Gastrocnemius medialis (tissue), 4 donors: ENCODE measurements at regions not wholly inside any gene's neighbourhood (a gene's known extent, or its start where the extent isn't known, plus 50 kb on each side); places are given as distances from the start of the nearest gene placed in this dataset.
"Not testable (repeated sequence)": the region's sequence is repeated elsewhere in the genome, so short reads cannot be mapped to it uniquely, and the experiment has no call there.

Experiments used
- ATAC-seq, 2 donors: fragments of 150-250 bp; one replicate each; pipeline ENCODE4 v1.9.1; 2016
- DNase-seq, 2 donors: peaks; one replicate each; pipeline ENCODE4 v3.0.0-alpha.2; 2019
- H3K27ac ChIP-seq, 4 donors: fragments of 200-600 bp; sonication (generic); 1 replicate in 1 of 4; 2 replicates in 3 of 4; pipeline ENCODE4 v1.5.1; 2016 to 2018; ENCODE audit warnings: mild to moderate bottlenecking in 2 of 4, moderate library complexity in 1 of 4
- H3K27me3 ChIP-seq, 3 donors: fragments of 200-600 bp; sonication (generic) in 2 of 3; 1 replicate in 1 of 3; 2 replicates in 2 of 3; pipeline versions ENCODE4 v1.5.1 to v1.6.0; 2016 to 2019; ENCODE audit warnings: mild to moderate bottlenecking in 1 of 3, moderate library complexity in 1 of 3
- H3K36me3 ChIP-seq, 2 donors: fragments of 200-600 bp; sonication (generic) in 1 of 2; one replicate each; pipeline ENCODE4 v1.5.1; 2017 to 2018
- H3K4me1 ChIP-seq, 2 donors: fragments of 200-600 bp; sonication (generic) in 1 of 2; one replicate each; pipeline ENCODE4 v1.5.1; 2016 to 2017; ENCODE audit warnings: mild to moderate bottlenecking in 2 of 2
- H3K4me3 ChIP-seq, 4 donors: fragments of 200-600 bp; sonication (generic) in 3 of 4; 1 replicate in 1 of 4; 2 replicates in 3 of 4; pipeline ENCODE4 v1.5.1; 2016 to 2019; ENCODE audit warnings: mild to moderate bottlenecking in 2 of 4
- H3K9me3 ChIP-seq, 3 donors: fragments of 200-600 bp; sonication (generic) in 2 of 3; 1 replicate in 1 of 3; 2 replicates in 2 of 3; pipeline ENCODE4 v1.5.1; 2016 to 2019
- POLR2A ChIP-seq, 2 donors: fragments of 450-650 bp; IDR thresholded peaks; one replicate each; pipeline ENCODE4 v1.6.1; 2017; ENCODE audit warnings: antibody characterized with exemption in 2 of 2, mild to moderate bottlenecking in 2 of 2, moderate library complexity in 2 of 2
- in situ Hi-C, 4 donors: fragments of 200-750 bp; cut with MboI; loops; one replicate each; pipeline versions ENCODE4 v1.15.0 to v1.8.0; 2017; ENCODE audit warnings: low sequenced_read_pairs in 4 of 4
- intact Hi-C: fragments of 100-400 bp; cut with DNase I; formaldehyde crosslinking; loops from one replicate; pipeline ENCODE4 v1.15.1; 2023; ENCODE audit warnings: low total_unique reads
- TF ChIP-seq, protein P1 (sequence below), 5 experiments: fragments of 450-650 bp in 3 of 5; fragments of 200-600 bp in 2 of 5; sonication (generic) in 2 of 5; IDR thresholded peaks in 4 of 5; conservative IDR thresholded peaks in 1 of 5; 1 replicate in 4 of 5; 2 replicates in 1 of 5; pipeline ENCODE4 v1.5.1; 2016 to 2019; ENCODE audit warnings: antibody characterized with exemption in 5 of 5, mild to moderate bottlenecking in 3 of 5, moderate library complexity in 3 of 5

DNA sequence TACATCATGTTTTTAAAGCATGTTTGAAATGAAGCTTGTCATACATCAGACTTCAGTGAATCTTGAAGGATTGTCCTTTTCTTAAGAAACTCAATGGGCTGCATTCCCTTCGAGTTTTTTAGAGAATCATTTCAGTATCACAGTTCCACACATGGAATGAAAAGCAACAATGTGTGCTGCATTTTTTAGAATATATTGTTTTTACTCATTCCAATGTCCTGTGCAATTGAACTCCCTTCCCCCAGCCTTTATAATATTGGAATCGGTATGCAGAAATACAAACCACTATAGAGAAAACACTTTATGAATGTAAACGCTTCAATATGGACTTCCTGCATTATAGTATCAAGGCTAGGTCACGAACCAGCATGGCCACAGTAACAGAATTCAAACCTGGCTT is 634.4 kb downstream of the GATA3 start:
- H3K27ac ChIP-seq, result no peak overlapping the region
- H3K4me3 ChIP-seq, result no peak overlapping the region
- no peak for DNase-seq
- intact Hi-C loops, result no loop called here
- no peaks in the 10 kb centered on the region for H3K36me3 ChIP-seq
- no peaks in the 10 kb centered on the region for H3K4me1 ChIP-seq
- no peaks in the 10 kb centered on the region for H3K9me3 ChIP-seq
- no peak for ATAC-seq
- no peaks in the 10 kb centered on the region for H3K27me3 ChIP-seq
- in situ Hi-C loops, result no loop called here
- no peak for TF ChIP-seq POLR2A (IDR thresholded peaks at IDR 0.05)
- TF ChIP-seq, protein P1, sequence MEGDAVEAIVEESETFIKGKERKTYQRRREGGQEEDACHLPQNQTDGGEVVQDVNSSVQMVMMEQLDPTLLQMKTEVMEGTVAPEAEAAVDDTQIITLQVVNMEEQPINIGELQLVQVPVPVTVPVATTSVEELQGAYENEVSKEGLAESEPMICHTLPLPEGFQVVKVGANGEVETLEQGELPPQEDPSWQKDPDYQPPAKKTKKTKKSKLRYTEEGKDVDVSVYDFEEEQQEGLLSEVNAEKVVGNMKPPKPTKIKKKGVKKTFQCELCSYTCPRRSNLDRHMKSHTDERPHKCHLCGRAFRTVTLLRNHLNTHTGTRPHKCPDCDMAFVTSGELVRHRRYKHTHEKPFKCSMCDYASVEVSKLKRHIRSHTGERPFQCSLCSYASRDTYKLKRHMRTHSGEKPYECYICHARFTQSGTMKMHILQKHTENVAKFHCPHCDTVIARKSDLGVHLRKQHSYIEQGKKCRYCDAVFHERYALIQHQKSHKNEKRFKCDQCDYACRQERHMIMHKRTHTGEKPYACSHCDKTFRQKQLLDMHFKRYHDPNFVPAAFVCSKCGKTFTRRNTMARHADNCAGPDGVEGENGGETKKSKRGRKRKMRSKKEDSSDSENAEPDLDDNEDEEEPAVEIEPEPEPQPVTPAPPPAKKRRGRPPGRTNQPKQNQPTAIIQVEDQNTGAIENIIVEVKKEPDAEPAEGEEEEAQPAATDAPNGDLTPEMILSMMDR (IDR thresholded peaks at IDR 0.05 in 4 of 5, conservative IDR thresholded peaks at IDR 0.05 in 1 of 5), result no peak

DNA sequence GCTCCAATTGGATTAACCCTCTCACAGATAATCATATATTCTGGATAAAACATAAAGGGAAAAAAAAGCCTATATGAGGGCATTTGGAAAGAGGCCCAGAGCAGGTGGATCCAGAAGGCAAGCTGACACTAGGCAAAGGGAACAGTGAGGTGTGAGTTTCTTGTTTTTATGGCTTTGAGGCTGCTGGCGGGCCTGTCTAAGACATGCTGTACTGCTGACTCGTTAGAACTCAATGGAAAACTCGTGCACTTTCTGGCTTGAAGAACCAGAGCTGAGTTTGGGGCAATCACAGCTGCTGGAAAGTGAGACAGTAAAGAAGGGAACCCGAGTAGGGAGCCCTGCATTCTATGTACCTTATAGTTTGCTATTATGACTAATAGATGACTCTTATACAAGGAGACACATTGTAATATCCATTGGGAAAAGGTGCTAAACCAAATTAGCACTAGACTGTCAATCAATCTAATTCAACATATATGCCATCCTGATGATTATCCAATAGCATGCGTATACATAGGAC is 637.1 kb downstream of the GATA3 start:
- no peak for DNase-seq
- no peak for TF ChIP-seq POLR2A (IDR thresholded peaks at IDR 0.05)
- TF ChIP-seq, protein P1 (IDR thresholded peaks at IDR 0.05 in 4 of 5, conservative IDR thresholded peaks at IDR 0.05 in 1 of 5), result no peak
- no peak for ATAC-seq
- H3K4me1 ChIP-seq, result no peaks in the 10 kb centered on the region
- H3K27ac ChIP-seq, result no peak overlapping the region
- no peaks in the 10 kb centered on the region for H3K27me3 ChIP-seq
- in situ Hi-C loops, result no loop called here
- intact Hi-C loops, result no loop called here
- no peaks in the 10 kb centered on the region for H3K9me3 ChIP-seq
- no peak overlapping the region for H3K4me3 ChIP-seq
- H3K36me3 ChIP-seq, result no peaks in the 10 kb centered on the region

DNA sequence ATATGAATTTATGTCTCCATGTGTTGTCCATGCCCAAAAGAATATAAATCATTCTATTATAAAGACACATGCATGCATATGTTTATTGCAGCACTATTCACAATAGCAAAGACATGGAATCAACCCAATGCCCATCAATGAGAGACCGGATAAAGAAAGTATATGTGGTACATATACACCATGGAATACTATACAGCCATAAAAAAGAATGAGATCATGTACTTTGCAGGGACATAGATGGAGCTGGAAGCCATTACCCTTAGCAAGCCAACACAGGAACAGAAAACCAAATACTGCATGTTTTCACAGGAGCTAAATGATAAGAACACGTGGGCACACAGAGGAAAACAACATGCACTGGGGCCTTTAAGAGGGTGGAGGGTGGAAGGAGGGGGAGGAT is 639.1 kb downstream of the GATA3 start:
- H3K27me3 ChIP-seq, H3K27ac ChIP-seq, DNase-seq, intact Hi-C loops, ATAC-seq, H3K36me3 ChIP-seq, H3K4me3 ChIP-seq, H3K9me3 ChIP-seq, H3K4me1 ChIP-seq, in situ Hi-C loops: not testable (repeated sequence)

DNA sequence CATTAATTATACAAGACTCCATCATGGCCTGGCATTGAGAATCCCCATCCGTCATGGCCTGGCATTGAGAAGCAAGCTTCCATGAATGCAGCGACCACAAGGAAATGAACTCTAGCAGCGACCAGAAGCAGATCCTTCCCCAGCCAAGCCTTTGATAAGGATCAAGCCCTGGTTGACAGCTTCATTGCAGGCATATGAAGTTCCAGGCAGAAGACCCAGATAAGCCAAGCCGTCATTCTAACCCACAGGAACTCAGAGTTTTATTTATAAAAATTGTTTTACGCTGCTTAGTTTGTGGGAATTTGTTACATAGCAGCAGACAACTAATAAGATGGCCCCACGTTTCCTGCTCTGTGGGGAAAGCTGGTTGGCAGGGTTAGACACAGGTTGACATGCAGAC is 642.3 kb downstream of the GATA3 start:
- TF ChIP-seq, protein P1 (IDR thresholded peaks at IDR 0.05 in 4 of 5, conservative IDR thresholded peaks at IDR 0.05 in 1 of 5), result no peak
- TF ChIP-seq POLR2A (IDR thresholded peaks at IDR 0.05), result no peak
- H3K4me3 ChIP-seq, result no peak overlapping the region

DNA sequence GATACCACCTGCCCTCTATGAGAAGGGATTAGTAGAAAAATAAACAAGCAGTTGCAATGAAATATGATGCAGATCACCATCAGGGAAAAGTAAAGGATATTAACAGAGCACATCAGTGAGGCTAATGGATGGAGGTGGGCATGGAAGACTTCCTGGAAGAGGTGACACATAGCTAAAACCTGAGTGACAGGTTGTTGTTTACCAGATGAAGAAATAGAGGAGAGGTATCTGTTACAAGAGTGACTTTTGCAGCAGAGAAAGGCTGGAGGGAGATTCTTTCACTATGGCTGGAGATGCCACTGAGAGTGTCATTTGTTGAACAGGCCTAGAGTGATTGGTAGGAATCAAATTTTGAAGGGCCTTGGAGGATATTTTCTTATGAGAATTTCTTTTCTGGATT is 646.2 kb downstream of the GATA3 start:
- in situ Hi-C loops, result no loop called here
- Histone ChIP-seq H3K27ac (no peak overlapping the region), H3K4me1 (no peaks in the 10 kb centered on the region), H3K27me3 (no peaks in the 10 kb centered on the region), H3K36me3 (no peaks in the 10 kb centered on the region), H3K9me3 (no peaks in the 10 kb centered on the region), H3K4me3 (no peak overlapping the region)
- intact Hi-C loops, result no loop called here
- no peak for TF ChIP-seq POLR2A (IDR thresholded peaks at IDR 0.05)
- TF ChIP-seq, protein P1 (IDR thresholded peaks at IDR 0.05 in 4 of 5, conservative IDR thresholded peaks at IDR 0.05 in 1 of 5), result no peak
- ATAC-seq, result no peak
- no peak for DNase-seq

More for the DNA sequence above, 642.3 kb downstream of the GATA3 start:
- intact Hi-C loops (no loop called here), in situ Hi-C loops (no loop called here)
- no peak for DNase-seq
- Histone ChIP-seq H3K27me3 (no peaks in the 10 kb centered on the region), H3K9me3 (no peaks in the 10 kb centered on the region), H3K4me1 (no peaks in the 10 kb centered on the region), H3K36me3 (no peaks in the 10 kb centered on the region), H3K27ac (no peak overlapping the region)
- ATAC-seq, result no peak
